GM21526 (cell line): ENCODE measurements at regions not wholly inside any gene's neighbourhood (a gene's known extent, or its start where the extent isn't known, plus 50 kb on each side); places are given as distances from the start of the nearest gene placed in this dataset.

Source experiments
- ATAC-seq: cut with Tn5 transposase; IDR thresholded peaks from one replicate; pipeline ENCODE4 v1.9.1; 2021; ENCODE audit warnings: moderate library complexity; ENCODE audit not compliant: unreplicated experiment, low FRiP score

DNA sequence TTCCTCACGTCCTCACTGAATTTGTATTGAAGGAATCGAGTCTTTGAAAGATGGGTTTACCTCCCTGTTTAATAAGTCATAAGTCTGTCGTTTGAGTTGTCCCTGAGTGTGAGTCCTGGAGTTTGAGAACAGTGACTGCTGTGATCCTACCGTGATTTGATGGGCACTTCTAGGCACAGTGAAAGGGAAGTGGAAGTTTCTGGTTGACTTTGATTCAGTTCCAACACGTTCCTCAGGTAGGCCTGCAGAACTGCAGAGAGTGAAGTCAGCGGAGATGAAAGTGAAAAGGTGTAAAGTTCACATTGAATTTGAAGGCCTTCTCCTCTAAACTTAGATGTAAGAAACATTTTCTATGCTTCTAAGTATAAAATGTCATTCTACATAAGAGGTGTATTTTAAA is 52.9 kb upstream of the ACKR3 start:
- no peak for ATAC-seq

- no peak for ATAC-seq
Observed at GRCh38 chr2:236517251-236518031, 52.2 kb upstream of the ACKR3 start.
